ENCODE measurements at regions not wholly inside any gene's neighbourhood (a gene's known extent, or its start where the extent isn't known, plus 50 kb on each side); places are given as distances from the start of the nearest gene placed in this dataset.
"Not testable (repeated sequence)": the region's sequence is repeated elsewhere in the genome, so short reads cannot be mapped to it uniquely, and the experiment has no call there.

- Histone ChIP-seq H2AFZ (ENCODE audit: low read length) (no peak overlapping the region), H4K20me1 (ENCODE audit: insufficient read depth, low read length) (no peaks in the 10 kb centered on the region), H3K27me3 (ENCODE audit: control insufficient read depth in 1 of 2, insufficient read depth in 2 of 2, low read length in 2 of 2) (no peaks in the 10 kb centered on the region), H3K9ac (ENCODE audit: insufficient read depth, low read depth, low read length) (no peak overlapping the region), H3K27ac (ENCODE audit: extremely low read length, insufficient read depth, low read length) (no peak overlapping the region), H3K4me1 (ENCODE audit: insufficient read depth, low read length) (no peaks in the 10 kb centered on the region), H3K4me3 (replicated peaks in 1 of 3; ENCODE audit: insufficient read depth in 1 of 3, low read depth in 2 of 3, low read length in 3 of 3) (no peak overlapping the region), H3K36me3 (replicated peaks in 1 of 2; ENCODE audit: control insufficient read depth in 1 of 2, insufficient read depth in 2 of 2, low read length in 2 of 2) (no peaks in the 10 kb centered on the region), H3K79me2 (ENCODE audit: insufficient read depth, low read length) (no peaks in the 10 kb centered on the region), H3K4me2 (ENCODE audit: low read depth, low read length) (no peak overlapping the region), H3K9me3 (ENCODE audit: low read length) (no peaks in the 10 kb centered on the region)
- DNase-seq (ENCODE audit: low spot score): no peak
- no CpG with 5 or more reads among the region's 2 CpGs for WGBS (ENCODE audit: low lambda C conversion rate)
- no TSS peak for BruUV-seq (replicated peaks)
- peak; percentile 31; the same call in 1 of the 3 replicates for ATAC-seq
- no peak for TF ChIP-seq ZC3H13 (CRISPR knock-in tag; IDR thresholded peaks at IDR 0.05)
- no peak for TF ChIP-seq MLX (CRISPR knock-in tag; IDR thresholded peaks at IDR 0.05)
- TF ChIP-seq, protein P1, sequence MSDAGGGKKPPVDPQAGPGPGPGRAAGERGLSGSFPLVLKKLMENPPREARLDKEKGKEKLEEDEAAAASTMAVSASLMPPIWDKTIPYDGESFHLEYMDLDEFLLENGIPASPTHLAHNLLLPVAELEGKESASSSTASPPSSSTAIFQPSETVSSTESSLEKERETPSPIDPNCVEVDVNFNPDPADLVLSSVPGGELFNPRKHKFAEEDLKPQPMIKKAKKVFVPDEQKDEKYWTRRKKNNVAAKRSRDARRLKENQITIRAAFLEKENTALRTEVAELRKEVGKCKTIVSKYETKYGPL (CRISPR knock-in tag; IDR thresholded peaks at IDR 0.05): no peak
- TF ChIP-seq ZNF83 (CRISPR knock-in tag; IDR thresholded peaks at IDR 0.05; ENCODE audit: borderline replicate concordance): no peak
- TF ChIP-seq ZNF30 (CRISPR knock-in tag; IDR thresholded peaks at IDR 0.05): no peak
- no peak for TF ChIP-seq PHF21A (CRISPR knock-in tag; IDR thresholded peaks at IDR 0.05)
- TF ChIP-seq ZMYM3 (CRISPR knock-in tag; IDR thresholded peaks at IDR 0.05): no peak
- TF ChIP-seq, protein P2, sequence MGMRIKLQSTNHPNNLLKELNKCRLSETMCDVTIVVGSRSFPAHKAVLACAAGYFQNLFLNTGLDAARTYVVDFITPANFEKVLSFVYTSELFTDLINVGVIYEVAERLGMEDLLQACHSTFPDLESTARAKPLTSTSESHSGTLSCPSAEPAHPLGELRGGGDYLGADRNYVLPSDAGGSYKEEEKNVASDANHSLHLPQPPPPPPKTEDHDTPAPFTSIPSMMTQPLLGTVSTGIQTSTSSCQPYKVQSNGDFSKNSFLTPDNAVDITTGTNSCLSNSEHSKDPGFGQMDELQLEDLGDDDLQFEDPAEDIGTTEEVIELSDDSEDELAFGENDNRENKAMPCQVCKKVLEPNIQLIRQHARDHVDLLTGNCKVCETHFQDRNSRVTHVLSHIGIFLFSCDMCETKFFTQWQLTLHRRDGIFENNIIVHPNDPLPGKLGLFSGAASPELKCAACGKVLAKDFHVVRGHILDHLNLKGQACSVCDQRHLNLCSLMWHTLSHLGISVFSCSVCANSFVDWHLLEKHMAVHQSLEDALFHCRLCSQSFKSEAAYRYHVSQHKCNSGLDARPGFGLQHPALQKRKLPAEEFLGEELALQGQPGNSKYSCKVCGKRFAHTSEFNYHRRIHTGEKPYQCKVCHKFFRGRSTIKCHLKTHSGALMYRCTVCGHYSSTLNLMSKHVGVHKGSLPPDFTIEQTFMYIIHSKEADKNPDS (CRISPR knock-in tag; IDR thresholded peaks at IDR 0.05): no peak
- no peak for TF ChIP-seq NFE2 (CRISPR knock-in tag; IDR thresholded peaks at IDR 0.05)
- TF ChIP-seq HDAC1 (CRISPR knock-in tag; IDR thresholded peaks at IDR 0.05): no peak
- TF ChIP-seq SIN3B (IDR thresholded peaks at IDR 0.05; ENCODE audit: low read length): no peak
- TF ChIP-seq FOXO1 (CRISPR knock-in tag; IDR thresholded peaks at IDR 0.05): no peak
- TF ChIP-seq ZNF576 (CRISPR knock-in tag; IDR thresholded peaks at IDR 0.05): no peak
- TF ChIP-seq, protein P3, sequence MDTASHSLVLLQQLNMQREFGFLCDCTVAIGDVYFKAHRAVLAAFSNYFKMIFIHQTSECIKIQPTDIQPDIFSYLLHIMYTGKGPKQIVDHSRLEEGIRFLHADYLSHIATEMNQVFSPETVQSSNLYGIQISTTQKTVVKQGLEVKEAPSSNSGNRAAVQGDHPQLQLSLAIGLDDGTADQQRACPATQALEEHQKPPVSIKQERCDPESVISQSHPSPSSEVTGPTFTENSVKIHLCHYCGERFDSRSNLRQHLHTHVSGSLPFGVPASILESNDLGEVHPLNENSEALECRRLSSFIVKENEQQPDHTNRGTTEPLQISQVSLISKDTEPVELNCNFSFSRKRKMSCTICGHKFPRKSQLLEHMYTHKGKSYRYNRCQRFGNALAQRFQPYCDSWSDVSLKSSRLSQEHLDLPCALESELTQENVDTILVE (CRISPR knock-in tag; IDR thresholded peaks at IDR 0.05): no peak
- ChIA-PET POLR2A (no interaction called here), CTCF (ENCODE audit: low intra/inter-chr PET ratio, low total read pairs) (no interaction called here)
- in situ Hi-C loops (cut with HindIII; ENCODE audit: extremely low pct_ligation_motif_present, low pct_unique_long_range_greater_than_20kb) (no loop called here), intact Hi-C loops (cut with micrococcal nuclease; ENCODE audit: unreplicated experiment) (no loop called here)
- FAIRE-seq: no peak
Observed at GRCh38 chrX:87017210-87017609, 500.4 kb upstream of the KLHL4 start.

GRCh38 chrX:87033115-87033514 lies 484.5 kb upstream of the KLHL4 start:
- BruUV-seq (replicated peaks); intact Hi-C loops (cut with micrococcal nuclease; ENCODE audit: unreplicated experiment); H3K4me3 ChIP-seq (replicated peaks in 1 of 3; ENCODE audit: insufficient read depth in 1 of 3, low read depth in 2 of 3, low read length in 3 of 3); FAIRE-seq; H3K36me3 ChIP-seq (replicated peaks in 1 of 2; ENCODE audit: control insufficient read depth in 1 of 2, insufficient read depth in 2 of 2, low read length in 2 of 2); H4K20me1 ChIP-seq (ENCODE audit: insufficient read depth, low read length); CTCF ChIA-PET (ENCODE audit: low intra/inter-chr PET ratio, low total read pairs); H3K9ac ChIP-seq (ENCODE audit: insufficient read depth, low read depth, low read length); H3K4me2 ChIP-seq (ENCODE audit: low read depth, low read length); DNase-seq (ENCODE audit: low spot score); H3K27ac ChIP-seq (ENCODE audit: extremely low read length, insufficient read depth, low read length); in situ Hi-C loops (cut with HindIII; ENCODE audit: extremely low pct_ligation_motif_present, low pct_unique_long_range_greater_than_20kb); POLR2A ChIA-PET; H3K9me3 ChIP-seq (ENCODE audit: low read length); ATAC-seq; H3K27me3 ChIP-seq (ENCODE audit: control insufficient read depth in 1 of 2, insufficient read depth in 2 of 2, low read length in 2 of 2); H3K4me1 ChIP-seq (ENCODE audit: insufficient read depth, low read length); H2AFZ ChIP-seq (ENCODE audit: low read length); H3K79me2 ChIP-seq (ENCODE audit: insufficient read depth, low read length): not testable (repeated sequence)
- 69% methylated on average over 11 of the region's 25 CpGs for WGBS (ENCODE audit: low lambda C conversion rate)

All from HepG2 (cell line).